ENCODE measurements at regions not wholly inside any gene's neighbourhood (a gene's known extent, or its start where the extent isn't known, plus 50 kb on each side); places are given as distances from the start of the nearest gene placed in this dataset.

GRCh38 chr21:32190493-32191144 lies 88.2 kb downstream of the MIS18A start:
- DNase-seq (no peak), FAIRE-seq (no peak)
- Histone ChIP-seq H3K27me3 (ENCODE audit: control insufficient read depth, insufficient read depth, low read length) (no peaks in the 10 kb centered on the region), H3K4me1 (ENCODE audit: control insufficient read depth in 2 of 3, insufficient read depth in 2 of 3, low read depth in 1 of 3, low read length in 3 of 3) (no peaks in the 10 kb centered on the region), H3K4me3 (ENCODE audit: low read length in 3 of 3) (no peak overlapping the region), H3K27ac (ENCODE audit: low read depth in 2 of 2, low read length in 2 of 2) (no peak overlapping the region), H3K36me3 (ENCODE audit: control insufficient read depth in 2 of 3, insufficient read depth in 3 of 3, low read length in 3 of 3) (no peaks in the 10 kb centered on the region), H3K9ac (ENCODE audit: low read length in 3 of 3) (no peak overlapping the region), H3K9me3 (ENCODE audit: control insufficient read depth in 2 of 3, insufficient read depth in 1 of 3, low read length in 3 of 3) (no peaks in the 10 kb centered on the region)
- no peak for TF ChIP-seq CTCF (IDR thresholded peaks at IDR 0.05; ENCODE audit: borderline replicate concordance, extremely low read depth, insufficient read depth)
- intact Hi-C loops (cut with DNase I), result no loop called here

- no peak for FAIRE-seq
- no peaks in the 10 kb centered on the region for H3K36me3 ChIP-seq (ENCODE audit: control insufficient read depth in 2 of 3, insufficient read depth in 3 of 3, low read length in 3 of 3)
- no peaks in the 10 kb centered on the region for H3K9me3 ChIP-seq (ENCODE audit: control insufficient read depth in 2 of 3, insufficient read depth in 1 of 3, low read length in 3 of 3)
- no peak for DNase-seq
- no peak overlapping the region for H3K4me3 ChIP-seq (ENCODE audit: low read length in 3 of 3)
- intact Hi-C loops (cut with DNase I), result no loop called here
- no peaks in the 10 kb centered on the region for H3K4me1 ChIP-seq (ENCODE audit: control insufficient read depth in 2 of 3, insufficient read depth in 2 of 3, low read depth in 1 of 3, low read length in 3 of 3)
- TF ChIP-seq CTCF (IDR thresholded peaks at IDR 0.05; ENCODE audit: borderline replicate concordance, extremely low read depth, insufficient read depth), result no peak
- H3K27ac ChIP-seq (ENCODE audit: low read depth in 2 of 2, low read length in 2 of 2), result no peak overlapping the region
- H3K27me3 ChIP-seq (ENCODE audit: control insufficient read depth, insufficient read depth, low read length), result no peaks in the 10 kb centered on the region
- H3K9ac ChIP-seq (ENCODE audit: low read length in 3 of 3), result no peak overlapping the region
Observed at GRCh38 chr21:32189688-32190483, 89.0 kb downstream of the MIS18A start.

GRCh38 chr21:32186804-32187203 lies 92.0 kb downstream of the MIS18A start:
- no peaks in the 10 kb centered on the region for H3K9me3 ChIP-seq (ENCODE audit: control insufficient read depth in 2 of 3, insufficient read depth in 1 of 3, low read length in 3 of 3)
- no peaks in the 10 kb centered on the region for H3K4me1 ChIP-seq (ENCODE audit: control insufficient read depth in 2 of 3, insufficient read depth in 2 of 3, low read depth in 1 of 3, low read length in 3 of 3)
- FAIRE-seq (no peak), DNase-seq (no peak)
- no peaks in the 10 kb centered on the region for H3K36me3 ChIP-seq (ENCODE audit: control insufficient read depth in 2 of 3, insufficient read depth in 3 of 3, low read length in 3 of 3)
- H3K27me3 ChIP-seq (ENCODE audit: control insufficient read depth, insufficient read depth, low read length), result no peaks in the 10 kb centered on the region
- H3K4me3 ChIP-seq (ENCODE audit: low read length in 3 of 3), result no peak overlapping the region
- no peak for TF ChIP-seq CTCF (IDR thresholded peaks at IDR 0.05; ENCODE audit: borderline replicate concordance, extremely low read depth, insufficient read depth)
- H3K27ac ChIP-seq (ENCODE audit: low read depth in 2 of 2, low read length in 2 of 2), result no peak overlapping the region
- intact Hi-C loops (cut with DNase I), result no loop called here
- no peak overlapping the region for H3K9ac ChIP-seq (ENCODE audit: low read length in 3 of 3)

Measured in kidney (tissue), 13 donors.